Hematopoietic multipotent progenitor cell treated with erythropoietin and hydrocortisone succinate and interleukin-3 and kit ligand, for 8 days (in vitro differentiated cells): ENCODE measurements at regions not wholly inside any gene's neighbourhood (a gene's known extent, or its start where the extent isn't known, plus 50 kb on each side); places are given as distances from the start of the nearest gene placed in this dataset.

Experiments
- DNase-seq: peaks from one replicate; pipeline ENCODE4 v3.0.0-alpha.2; 2015

GRCh38 chr14:31966896-31967668 is 110.0 kb upstream of the ARHGAP5 start:
- no peak for DNase-seq

GRCh38 chr14:31967669-31967975 is 109.5 kb upstream of the ARHGAP5 start:
- no peak for DNase-seq

- no peak for DNase-seq
Observed at GRCh38 chr14:31968107-31968810, 108.8 kb upstream of the ARHGAP5 start.

- no peak for DNase-seq
Observed at GRCh38 chr14:31968956-31969698, 108.0 kb upstream of the ARHGAP5 start.

- no peak for DNase-seq
Observed at GRCh38 chr14:31969699-31970240, 107.3 kb upstream of the ARHGAP5 start.

- DNase-seq = no peak
Observed at GRCh38 chr14:31970744-31971143, 106.4 kb upstream of the ARHGAP5 start.

- DNase-seq = no peak
Observed at GRCh38 chr14:31971612-31972011, 105.5 kb upstream of the ARHGAP5 start.

- DNase-seq = no peak
Observed at GRCh38 chr14:31977001-31977556, 100.0 kb upstream of the ARHGAP5 start.

GRCh38 chr14:31978423-31978822 is 98.7 kb upstream of the ARHGAP5 start:
- DNase-seq = no peak

- DNase-seq = no peak
Observed at GRCh38 chr14:31982642-31983041, 94.5 kb upstream of the ARHGAP5 start.

GRCh38 chr14:31986405-31986804 is 90.7 kb upstream of the ARHGAP5 start:
- no peak for DNase-seq

GRCh38 chr14:31987721-31988120 is 89.4 kb upstream of the ARHGAP5 start:
- no peak for DNase-seq

GRCh38 chr14:31988244-31988643 is 88.9 kb upstream of the ARHGAP5 start:
- no peak for DNase-seq

- DNase-seq = no peak
Observed at GRCh38 chr14:31990183-31990857, 86.8 kb upstream of the ARHGAP5 start.

- no peak for DNase-seq
Observed at GRCh38 chr14:31990926-31991572, 86.1 kb upstream of the ARHGAP5 start.

- no peak for DNase-seq
Observed at GRCh38 chr14:31992011-31992447, 85.1 kb upstream of the ARHGAP5 start.

- DNase-seq = no peak
Observed at GRCh38 chr14:31993521-31993951, 83.6 kb upstream of the ARHGAP5 start.

GRCh38 chr14:31994391-31995033 is 82.6 kb upstream of the ARHGAP5 start:
- DNase-seq = no peak

GRCh38 chr14:32003585-32003984 is 73.5 kb upstream of the ARHGAP5 start:
- DNase-seq = no peak

GRCh38 chr14:32004300-32004699 is 72.8 kb upstream of the ARHGAP5 start:
- DNase-seq = no peak

- DNase-seq = no peak
Observed at GRCh38 chr14:32005628-32006027, 71.5 kb upstream of the ARHGAP5 start.
